Posterior vena cava (tissue), 2 donors: ENCODE measurements at regions not wholly inside any gene's neighbourhood (a gene's known extent, or its start where the extent isn't known, plus 50 kb on each side); places are given as distances from the start of the nearest gene placed in this dataset.
A peak's percentile ranks its signal among the peaks of the same experiment; 100 is the strongest.
"Not testable (repeated sequence)": the region's sequence is repeated elsewhere in the genome, so short reads cannot be mapped to it uniquely, and the experiment has no call there.

Experiments
- DNase-seq: peaks from one replicate; pipeline ENCODE4 v3.0.0-alpha.2; 2020; ENCODE audit warnings: low spot score
- intact Hi-C, 2 donors: fragments of 100-400 bp; cut with DNase I; formaldehyde crosslinking; loops; one replicate each; pipeline versions ENCODE4 v1.14.1 to v1.14.2; 2022 to 2023
- donor health status: DM: yes; HTN: yes; CAD: no.
- donor health status: DM: yes; HTN: yes; CAD: no.

DNA sequence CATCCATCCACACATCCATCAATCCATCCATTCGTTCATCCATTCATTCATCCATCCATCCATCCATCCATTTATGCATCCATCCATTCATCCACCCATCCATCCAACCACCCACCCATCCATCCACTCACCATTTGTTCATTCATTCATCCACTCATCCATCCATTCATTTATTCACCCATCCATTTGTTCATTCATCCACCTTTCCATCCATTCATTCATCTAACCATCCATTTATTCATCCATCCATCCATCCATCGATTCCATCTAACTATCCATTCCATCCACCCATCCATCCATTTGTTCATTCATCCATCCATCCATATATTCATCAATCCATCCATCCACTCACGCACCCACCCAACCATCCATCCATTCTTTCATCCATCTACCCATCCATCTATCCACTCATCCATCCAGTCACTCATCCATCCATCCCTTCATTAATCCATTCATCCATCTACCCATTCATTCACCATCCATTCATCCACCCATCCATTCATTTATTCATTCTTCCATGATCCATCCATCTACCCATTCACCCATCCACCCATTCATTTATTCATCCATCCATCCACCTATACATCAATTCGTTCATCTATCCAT lies 225.0 kb downstream of the TUBA3C start:
- intact Hi-C loops: no loop called here
- DNase-seq: no peak

DNA sequence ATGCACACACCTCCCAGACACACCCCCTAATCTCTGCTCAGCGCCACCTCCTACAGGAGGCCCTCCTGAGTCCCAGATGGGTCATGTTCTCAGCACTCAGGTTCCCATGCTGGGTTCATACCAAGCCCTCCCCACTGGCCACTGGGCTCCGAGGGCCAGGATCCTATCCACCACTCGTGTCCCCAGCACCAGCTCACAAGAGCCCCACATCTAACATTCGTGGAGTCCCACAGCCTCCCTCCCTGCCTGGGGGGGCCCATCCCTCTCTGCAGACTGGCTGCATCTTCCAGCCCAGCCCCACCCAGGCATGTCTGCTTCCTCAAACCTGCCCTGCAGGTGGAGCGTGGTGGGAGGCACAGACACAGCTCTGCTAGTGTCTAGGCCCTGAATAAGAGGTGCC lies 227.4 kb downstream of the TUBA3C start:
- peak; percentile 68 for DNase-seq
- intact Hi-C loops: no loop called here

DNA sequence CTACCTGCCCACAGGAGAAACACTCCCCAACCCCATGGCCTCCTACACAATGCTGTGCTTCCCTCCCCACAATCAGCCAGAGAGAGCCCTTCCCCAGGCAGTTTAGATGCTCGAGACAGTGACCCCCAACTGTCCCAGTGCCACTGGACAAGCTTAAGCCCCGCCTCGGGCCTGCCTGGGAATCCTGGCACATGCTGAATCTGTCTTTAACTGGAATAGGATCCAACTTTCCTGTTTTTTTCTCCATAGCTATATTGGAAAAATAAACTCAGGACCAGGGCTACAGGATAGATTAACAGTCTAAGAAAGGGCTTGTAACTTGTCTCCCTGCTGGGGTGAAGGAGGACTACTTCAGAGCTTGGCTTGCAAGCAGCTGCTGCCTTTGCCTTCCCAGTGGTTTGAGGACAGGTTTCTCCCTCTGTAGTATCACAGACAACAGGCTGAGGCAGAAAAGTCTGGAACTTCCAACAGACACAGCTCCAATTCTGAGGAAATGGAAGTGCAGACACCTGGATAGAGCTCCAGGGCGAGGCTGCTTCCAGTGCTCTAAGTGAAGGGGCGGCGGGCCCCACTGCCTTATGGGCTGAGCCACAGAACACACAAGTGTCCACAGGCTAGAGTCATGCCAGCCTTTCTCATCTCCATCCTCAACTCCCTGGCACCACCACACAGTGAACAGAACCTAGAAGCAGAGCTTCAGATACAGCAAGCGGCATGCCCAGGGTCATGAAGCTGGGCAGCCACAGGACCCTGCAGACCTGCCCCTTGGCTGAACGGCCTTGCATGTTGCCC lies 228.3 kb downstream of the TUBA3C start:
- no peak for DNase-seq
- intact Hi-C loops: no loop called here

- peak; percentile 69 for DNase-seq
- intact Hi-C loops: no loop called here
Observed at GRCh38 chr13:18952225-18953016, 229.2 kb downstream of the TUBA3C start.

- intact Hi-C loops: no loop called here
- peak; percentile 80 for DNase-seq
Observed at GRCh38 chr13:18951412-18951811, 230.2 kb downstream of the TUBA3C start.

- DNase-seq: no peak
- intact Hi-C loops: no loop called here
Observed at GRCh38 chr13:18949970-18950369, 231.7 kb downstream of the TUBA3C start.

- intact Hi-C loops: no loop called here
- DNase-seq: no peak
Observed at GRCh38 chr13:18949489-18949761, 232.2 kb downstream of the TUBA3C start.

DNA sequence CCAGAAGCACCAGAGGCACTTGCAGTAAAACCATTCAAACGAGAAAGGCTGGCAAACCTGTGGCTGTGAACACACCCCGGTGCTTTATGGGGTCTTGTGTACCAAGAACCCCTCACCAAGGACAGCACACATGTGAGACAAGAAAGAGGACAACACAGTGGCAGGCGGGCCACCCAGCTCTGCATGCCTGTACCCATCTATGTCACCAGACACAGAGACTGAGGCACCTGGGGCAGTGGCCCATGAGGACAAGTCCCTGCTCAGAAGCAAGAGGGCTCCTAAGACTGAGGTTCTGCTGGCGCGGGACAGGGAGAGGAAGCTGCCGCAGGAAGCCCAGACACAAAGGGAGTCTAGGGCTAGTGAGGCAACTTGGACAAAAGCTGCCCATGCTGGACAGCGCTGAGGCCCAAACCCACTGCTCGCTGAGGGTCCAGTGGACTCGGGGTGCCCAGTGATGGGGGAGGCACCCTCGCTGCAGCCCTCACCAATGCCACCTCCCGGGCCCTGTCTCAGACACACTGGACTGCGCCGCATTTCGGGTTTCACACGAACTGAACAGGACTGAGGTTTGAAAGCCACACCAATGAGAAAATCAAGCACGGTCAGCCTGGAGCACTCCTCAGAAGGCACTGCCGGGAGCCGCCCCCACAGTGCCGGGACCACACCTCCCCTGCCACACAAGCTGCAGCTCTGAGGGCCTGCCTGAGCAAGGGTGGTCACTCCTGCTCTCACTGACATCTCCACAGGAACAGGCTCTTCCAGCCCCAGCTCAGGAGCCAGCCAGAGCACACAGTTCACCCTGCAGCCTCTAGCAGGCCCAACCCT lies 232.7 kb downstream of the TUBA3C start:
- peak; percentile 73 for DNase-seq

GRCh38 chr13:18948012-18948663 lies 233.5 kb downstream of the TUBA3C start:
- DNase-seq: peak; percentile 68
- intact Hi-C loops: no loop called here

More for the DNA sequence above, 232.7 kb downstream of the TUBA3C start:
- intact Hi-C loops: no loop called here

GRCh38 chr13:18947376-18947977 lies 234.1 kb downstream of the TUBA3C start:
- DNase-seq: no peak
- intact Hi-C loops: no loop called here

DNA sequence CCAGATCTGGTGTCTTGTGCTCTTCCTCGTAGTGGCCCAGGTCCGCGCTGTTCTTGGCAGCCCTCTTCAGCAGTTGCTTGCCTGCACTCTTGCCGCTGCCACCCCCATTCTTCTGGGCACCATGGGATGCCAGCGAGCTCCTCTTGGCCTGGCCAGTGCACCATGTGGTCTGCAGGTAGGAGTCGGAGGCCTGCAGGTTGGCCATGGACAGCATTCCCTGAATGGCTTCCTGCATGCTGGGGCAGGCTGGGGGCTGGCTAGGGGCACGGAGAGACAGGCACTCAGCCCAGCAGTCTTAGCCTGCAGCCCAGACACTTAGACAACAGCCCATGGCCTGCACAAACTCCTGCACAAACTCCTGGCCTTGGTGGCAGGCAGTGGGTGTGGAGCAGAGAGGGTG lies 234.9 kb downstream of the TUBA3C start:
- intact Hi-C loops: no loop called here
- DNase-seq: no peak

- peak; percentile 74 for DNase-seq
- intact Hi-C loops: loop anchor here in 1 of 2 donors (5.0 kb wide), 1 partner anchor 1293 kb away; no protein-coding TSS in a partner anchor
Observed at GRCh38 chr13:18944501-18945068, 237.0 kb downstream of the TUBA3C start.

DNA sequence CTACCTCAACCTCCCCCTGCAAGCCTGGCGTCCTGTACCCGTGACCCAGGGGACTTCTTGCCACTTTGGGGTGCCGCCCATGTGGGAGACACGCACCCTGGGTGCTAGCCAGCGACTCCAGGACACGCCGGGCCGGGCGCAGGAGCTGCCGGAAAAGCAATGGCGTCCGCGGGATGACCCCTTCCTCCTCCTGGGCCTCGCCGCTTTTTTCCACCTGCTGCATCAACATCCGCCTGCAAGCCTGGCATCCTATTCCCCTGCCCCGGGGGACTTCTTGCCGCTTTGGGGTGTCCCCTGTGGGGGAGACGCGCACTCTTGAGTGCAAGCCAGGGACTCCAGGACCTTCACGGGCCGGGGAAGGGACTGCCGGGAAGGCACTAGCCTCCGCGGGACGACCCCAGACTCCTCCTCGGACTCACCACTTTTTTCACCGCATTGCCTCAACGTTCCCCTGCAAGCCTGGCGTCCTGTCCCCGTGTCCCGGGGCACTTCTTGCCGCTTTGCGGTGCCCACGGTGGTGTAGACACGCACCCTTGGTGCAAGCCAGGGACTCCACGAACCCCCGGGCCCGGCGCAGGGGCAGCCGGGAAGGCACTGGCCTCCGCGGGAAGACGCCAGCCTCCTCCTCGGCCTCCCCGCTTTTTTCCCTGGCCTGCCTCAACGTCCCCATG lies 237.8 kb downstream of the TUBA3C start:
- DNase-seq: peak; percentile 70
- intact Hi-C loops: loop anchor here in 1 of 2 donors (5.0 kb wide), 1 partner anchor 1293 kb away; no protein-coding TSS in a partner anchor

DNA sequence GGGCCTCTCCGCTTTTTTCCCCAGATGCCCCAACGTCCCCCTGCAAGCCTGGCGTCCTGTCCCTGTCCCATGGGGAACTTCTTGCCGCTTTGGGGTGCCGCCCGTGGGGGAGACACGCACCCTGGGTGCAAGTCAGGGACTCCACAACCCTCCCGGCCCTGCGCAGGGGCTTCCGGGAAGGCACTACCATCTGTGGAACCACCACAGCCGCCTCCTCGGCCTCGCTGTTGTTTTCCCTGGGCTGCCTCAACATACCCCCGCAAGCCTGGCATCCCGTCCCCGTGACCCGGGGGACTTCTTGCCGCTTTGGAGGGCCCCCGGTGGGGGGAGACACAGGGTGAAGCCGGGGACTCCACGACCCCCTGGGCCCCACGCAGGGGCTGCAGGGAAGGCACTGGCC lies 238.4 kb downstream of the TUBA3C start:
- DNase-seq: peak; percentile 78

GRCh38 chr13:18936104-18936503 lies 245.5 kb downstream of the TUBA3C start:
- intact Hi-C loops: no loop called here
- DNase-seq: no peak

More for the DNA sequence above, 238.4 kb downstream of the TUBA3C start:
- intact Hi-C loops: loop anchor here in 1 of 2 donors (5.0 kb wide), 1 partner anchor 1294 kb away; no protein-coding TSS in a partner anchor

DNA sequence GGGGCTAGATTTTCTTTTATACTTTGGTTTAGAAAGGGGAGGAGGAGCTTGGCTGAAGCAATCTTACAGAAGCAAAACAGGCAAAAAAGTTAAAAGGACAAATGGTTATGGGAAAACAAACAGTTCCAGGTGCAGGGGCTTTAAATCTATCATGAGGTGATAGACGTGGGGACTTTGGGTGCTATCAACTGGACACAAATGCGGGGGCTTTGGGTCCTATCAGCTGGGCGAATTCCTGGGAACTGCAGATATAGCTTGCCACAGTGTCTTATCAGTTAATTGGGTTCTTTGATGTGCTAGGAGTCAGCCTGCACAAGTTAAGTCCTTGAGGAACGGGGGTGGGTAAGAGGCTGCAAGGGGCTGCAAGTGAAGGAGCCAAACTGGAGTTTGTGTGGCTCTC lies 260.6 kb downstream of the TUBA3C start:
- no peak for DNase-seq
- intact Hi-C loops: no loop called here

- DNase-seq, intact Hi-C loops: not testable (repeated sequence)
Observed at GRCh38 chr13:18905096-18905495, 276.5 kb downstream of the TUBA3C start.

GRCh38 chr13:18895411-18895810 lies 286.2 kb downstream of the TUBA3C start:
- intact Hi-C loops, DNase-seq: not testable (repeated sequence)
